ENCODE measurements at regions not wholly inside any gene's neighbourhood (a gene's known extent, or its start where the extent isn't known, plus 50 kb on each side); places are given as distances from the start of the nearest gene placed in this dataset.

- no peak for TF ChIP-seq CTCF (IDR thresholded peaks at IDR 0.05)
- TF ChIP-seq POLR2AphosphoS5 (IDR thresholded peaks at IDR 0.05; ENCODE audit: insufficient read depth in 1 of 2, low read depth in 1 of 2) = no peak
- no peak for TF ChIP-seq POLR2A (IDR thresholded peaks at IDR 0.05)
These were observed 404.1 kb downstream of the ADAMTS20 start for GRCh38 chr12:43147878-43148277.

Measured in vagina (tissue), 2 donors.